Neural cell (in vitro differentiated cells): ENCODE measurements at regions not wholly inside any gene's neighbourhood (a gene's known extent, or its start where the extent isn't known, plus 50 kb on each side); places are given as distances from the start of the nearest gene placed in this dataset.

Experiments used
- EP300 ChIP-seq: fragments of 450-650 bp; conservative IDR thresholded peaks from 2 replicates; pipeline ENCODE4 v1.6.1; 2014; ENCODE audit warnings: antibody characterized with exemption, mild to moderate bottlenecking, moderate library complexity; ENCODE audit not compliant: poor library complexity, severe bottlenecking
- EZH2 ChIP-seq: fragments of 200-600, 300-800 bp; shearing (Covaris generic), sonication (generic); IDR thresholded peaks from 2 replicates; pipeline ENCODE4 v1.6.1; 2014; ENCODE audit warnings: antibody characterized with exemption, low read length, borderline replicate concordance, mild to moderate bottlenecking; ENCODE audit not compliant: insufficient read depth, poor library complexity, severe bottlenecking
- MXI1 ChIP-seq: fragments of 450-650 bp; conservative IDR thresholded peaks from 2 replicates; pipeline ENCODE4 v1.6.1; 2014; ENCODE audit warnings: antibody characterized with exemption, mild to moderate bottlenecking; ENCODE audit not compliant: poor library complexity, severe bottlenecking
- POLR2AphosphoS5 ChIP-seq: IDR thresholded peaks from 2 replicates; pipeline ENCODE4 v1.6.1; 2012
- RAD21 ChIP-seq: fragments of 450-650 bp; conservative IDR thresholded peaks from 2 replicates; pipeline ENCODE4 v1.6.1; 2014; ENCODE audit warnings: antibody characterized with exemption, mild to moderate bottlenecking, moderate library complexity
- TAF1 ChIP-seq: IDR thresholded peaks from 2 replicates; pipeline ENCODE4 v1.6.1; 2012; ENCODE audit warnings: low read depth
- TF ChIP-seq, protein P1 (sequence below): fragments of 450-650 bp; IDR thresholded peaks from 2 replicates; pipeline ENCODE4 v1.5.1; 2014; ENCODE audit warnings: antibody characterized with exemption, mild to moderate bottlenecking, moderate library complexity; ENCODE audit not compliant: poor library complexity, severe bottlenecking
- TF ChIP-seq, protein P2 (sequence below): IDR thresholded peaks from 2 replicates; pipeline ENCODE4 v1.6.1; 2012; ENCODE audit warnings: borderline replicate concordance

DNA sequence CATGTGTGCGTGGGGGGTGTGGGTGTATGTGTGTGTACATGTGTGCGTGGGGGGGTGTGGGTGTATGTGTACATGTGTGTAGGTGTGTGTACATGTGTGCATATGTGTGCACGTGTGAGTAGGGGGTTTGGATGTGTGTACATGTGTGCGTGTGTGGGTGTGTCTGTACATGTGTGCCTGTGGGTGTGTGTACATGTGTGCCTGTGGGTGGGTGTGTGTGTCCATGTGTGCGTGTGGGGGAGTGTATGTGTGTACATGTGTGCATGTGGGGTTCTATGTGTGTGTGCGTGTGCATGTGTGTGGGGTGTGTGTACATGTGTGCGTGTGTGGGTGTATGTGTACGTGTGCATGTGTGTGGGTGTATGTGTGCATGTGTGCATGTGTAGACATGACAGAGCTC is 129.1 kb downstream of the C16orf95 start:
- TF ChIP-seq, protein P1, sequence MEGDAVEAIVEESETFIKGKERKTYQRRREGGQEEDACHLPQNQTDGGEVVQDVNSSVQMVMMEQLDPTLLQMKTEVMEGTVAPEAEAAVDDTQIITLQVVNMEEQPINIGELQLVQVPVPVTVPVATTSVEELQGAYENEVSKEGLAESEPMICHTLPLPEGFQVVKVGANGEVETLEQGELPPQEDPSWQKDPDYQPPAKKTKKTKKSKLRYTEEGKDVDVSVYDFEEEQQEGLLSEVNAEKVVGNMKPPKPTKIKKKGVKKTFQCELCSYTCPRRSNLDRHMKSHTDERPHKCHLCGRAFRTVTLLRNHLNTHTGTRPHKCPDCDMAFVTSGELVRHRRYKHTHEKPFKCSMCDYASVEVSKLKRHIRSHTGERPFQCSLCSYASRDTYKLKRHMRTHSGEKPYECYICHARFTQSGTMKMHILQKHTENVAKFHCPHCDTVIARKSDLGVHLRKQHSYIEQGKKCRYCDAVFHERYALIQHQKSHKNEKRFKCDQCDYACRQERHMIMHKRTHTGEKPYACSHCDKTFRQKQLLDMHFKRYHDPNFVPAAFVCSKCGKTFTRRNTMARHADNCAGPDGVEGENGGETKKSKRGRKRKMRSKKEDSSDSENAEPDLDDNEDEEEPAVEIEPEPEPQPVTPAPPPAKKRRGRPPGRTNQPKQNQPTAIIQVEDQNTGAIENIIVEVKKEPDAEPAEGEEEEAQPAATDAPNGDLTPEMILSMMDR, result no peak
- no peak for TF ChIP-seq MXI1
- no peak for TF ChIP-seq EZH2
- no peak for TF ChIP-seq EP300
- no peak for TF ChIP-seq TAF1
- TF ChIP-seq, protein P2, sequence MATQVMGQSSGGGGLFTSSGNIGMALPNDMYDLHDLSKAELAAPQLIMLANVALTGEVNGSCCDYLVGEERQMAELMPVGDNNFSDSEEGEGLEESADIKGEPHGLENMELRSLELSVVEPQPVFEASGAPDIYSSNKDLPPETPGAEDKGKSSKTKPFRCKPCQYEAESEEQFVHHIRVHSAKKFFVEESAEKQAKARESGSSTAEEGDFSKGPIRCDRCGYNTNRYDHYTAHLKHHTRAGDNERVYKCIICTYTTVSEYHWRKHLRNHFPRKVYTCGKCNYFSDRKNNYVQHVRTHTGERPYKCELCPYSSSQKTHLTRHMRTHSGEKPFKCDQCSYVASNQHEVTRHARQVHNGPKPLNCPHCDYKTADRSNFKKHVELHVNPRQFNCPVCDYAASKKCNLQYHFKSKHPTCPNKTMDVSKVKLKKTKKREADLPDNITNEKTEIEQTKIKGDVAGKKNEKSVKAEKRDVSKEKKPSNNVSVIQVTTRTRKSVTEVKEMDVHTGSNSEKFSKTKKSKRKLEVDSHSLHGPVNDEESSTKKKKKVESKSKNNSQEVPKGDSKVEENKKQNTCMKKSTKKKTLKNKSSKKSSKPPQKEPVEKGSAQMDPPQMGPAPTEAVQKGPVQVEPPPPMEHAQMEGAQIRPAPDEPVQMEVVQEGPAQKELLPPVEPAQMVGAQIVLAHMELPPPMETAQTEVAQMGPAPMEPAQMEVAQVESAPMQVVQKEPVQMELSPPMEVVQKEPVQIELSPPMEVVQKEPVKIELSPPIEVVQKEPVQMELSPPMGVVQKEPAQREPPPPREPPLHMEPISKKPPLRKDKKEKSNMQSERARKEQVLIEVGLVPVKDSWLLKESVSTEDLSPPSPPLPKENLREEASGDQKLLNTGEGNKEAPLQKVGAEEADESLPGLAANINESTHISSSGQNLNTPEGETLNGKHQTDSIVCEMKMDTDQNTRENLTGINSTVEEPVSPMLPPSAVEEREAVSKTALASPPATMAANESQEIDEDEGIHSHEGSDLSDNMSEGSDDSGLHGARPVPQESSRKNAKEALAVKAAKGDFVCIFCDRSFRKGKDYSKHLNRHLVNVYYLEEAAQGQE, result no peak
- TF ChIP-seq POLR2AphosphoS5, result no peak
- TF ChIP-seq RAD21, result no peak
